ENCODE measurements at regions not wholly inside any gene's neighbourhood (a gene's known extent, or its start where the extent isn't known, plus 50 kb on each side); places are given as distances from the start of the nearest gene placed in this dataset.
A peak's percentile ranks its signal among the peaks of the same experiment; 100 is the strongest.
"Not testable (repeated sequence)": the region's sequence is repeated elsewhere in the genome, so short reads cannot be mapped to it uniquely, and the experiment has no call there.

- DNase-seq = no peak
Observed at GRCh38 chr14:85172290-85172689, 357.7 kb upstream of the FLRT2 start.

- DNase-seq = no peak
Observed at GRCh38 chr14:85172889-85173477, 357.0 kb upstream of the FLRT2 start.

GRCh38 chr14:85175556-85175955 lies 354.4 kb upstream of the FLRT2 start:
- DNase-seq = no peak

- DNase-seq = no peak
Observed at GRCh38 chr14:85178864-85179263, 351.1 kb upstream of the FLRT2 start.

DNA sequence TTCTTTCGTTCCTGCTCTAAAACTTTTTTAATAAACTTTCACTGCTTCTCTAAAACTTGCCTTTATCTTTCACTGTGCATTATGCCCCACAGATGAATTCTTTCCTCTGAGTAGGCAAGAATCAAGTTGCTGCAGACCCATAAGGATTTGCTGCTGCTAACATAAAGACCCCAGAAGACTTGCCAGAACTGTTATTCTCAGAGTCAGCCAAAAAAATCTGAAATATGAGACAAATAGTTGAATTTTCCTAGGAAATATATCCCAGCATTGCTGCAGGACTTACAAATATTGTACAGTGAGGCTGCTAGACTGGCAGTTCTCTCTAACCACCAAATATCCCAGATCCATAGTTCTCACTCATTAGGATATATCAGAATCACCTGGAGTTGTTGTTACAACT lies 349.1 kb upstream of the FLRT2 start:
- no peak for DNase-seq

- no peak for DNase-seq
Observed at GRCh38 chr14:85182282-85182681, 347.7 kb upstream of the FLRT2 start.

- no peak for DNase-seq
Observed at GRCh38 chr14:85186082-85186481, 343.9 kb upstream of the FLRT2 start.

DNA sequence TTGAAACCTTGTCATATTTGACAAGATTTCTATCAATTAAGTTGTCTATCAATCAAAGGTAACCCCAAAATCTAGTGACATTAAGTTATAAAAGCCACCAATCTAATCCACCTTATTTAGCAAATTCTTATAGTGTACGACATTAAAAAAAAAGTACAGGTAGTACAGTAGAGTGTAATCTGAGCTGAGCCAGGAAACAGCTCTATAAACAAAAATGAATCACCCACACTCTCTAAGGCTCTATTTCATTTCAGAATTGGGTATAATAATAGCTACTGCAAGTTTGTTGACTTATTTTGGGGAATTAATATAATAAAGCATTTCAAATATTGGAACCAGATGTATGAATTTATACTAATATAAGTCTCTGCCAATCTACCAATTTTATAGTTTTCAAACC lies 342.4 kb upstream of the FLRT2 start:
- no peak for DNase-seq

GRCh38 chr14:85188836-85189235 lies 341.1 kb upstream of the FLRT2 start:
- no peak for DNase-seq

DNA sequence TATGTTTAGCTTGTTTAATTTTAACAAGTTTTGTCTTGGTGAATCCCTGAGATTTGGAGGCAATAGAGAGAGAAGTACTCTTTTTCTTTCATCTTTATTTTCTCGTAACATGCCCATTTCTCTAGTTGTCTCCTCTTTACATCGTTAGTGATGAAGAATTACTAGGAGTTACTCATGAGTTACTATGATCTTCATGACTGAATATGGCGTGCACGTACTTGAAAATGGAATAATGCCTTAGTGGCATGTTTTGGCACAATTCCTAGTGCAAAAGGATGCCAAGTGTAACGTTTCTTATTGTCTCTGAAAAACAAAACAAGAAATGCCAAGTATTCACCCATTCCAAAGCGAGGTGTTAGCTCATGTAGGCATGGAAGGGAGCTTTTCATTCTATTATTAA lies 340.7 kb upstream of the FLRT2 start:
- DNase-seq = not testable (repeated sequence)

- DNase-seq = no peak
Observed at GRCh38 chr14:85190251-85190650, 339.7 kb upstream of the FLRT2 start.

DNA sequence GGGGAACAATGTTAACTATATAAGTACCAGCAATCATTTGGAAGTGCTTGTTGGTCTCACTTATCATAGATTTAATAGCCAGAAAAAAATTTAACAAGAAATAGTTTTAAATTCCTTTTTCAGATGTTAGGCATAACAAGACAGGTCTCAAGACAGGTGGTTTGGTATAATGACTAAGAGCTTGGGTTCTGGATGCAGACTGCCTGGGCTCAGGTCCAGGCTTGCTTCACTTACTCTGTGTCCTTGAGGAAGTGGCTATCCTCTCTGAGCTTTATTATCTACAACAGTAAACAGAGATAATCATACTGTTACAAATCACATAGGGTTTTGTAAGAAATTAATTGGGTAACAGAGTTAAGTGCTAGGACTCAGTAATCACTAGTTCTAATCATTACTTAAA lies 338.0 kb upstream of the FLRT2 start:
- DNase-seq = no peak

DNA sequence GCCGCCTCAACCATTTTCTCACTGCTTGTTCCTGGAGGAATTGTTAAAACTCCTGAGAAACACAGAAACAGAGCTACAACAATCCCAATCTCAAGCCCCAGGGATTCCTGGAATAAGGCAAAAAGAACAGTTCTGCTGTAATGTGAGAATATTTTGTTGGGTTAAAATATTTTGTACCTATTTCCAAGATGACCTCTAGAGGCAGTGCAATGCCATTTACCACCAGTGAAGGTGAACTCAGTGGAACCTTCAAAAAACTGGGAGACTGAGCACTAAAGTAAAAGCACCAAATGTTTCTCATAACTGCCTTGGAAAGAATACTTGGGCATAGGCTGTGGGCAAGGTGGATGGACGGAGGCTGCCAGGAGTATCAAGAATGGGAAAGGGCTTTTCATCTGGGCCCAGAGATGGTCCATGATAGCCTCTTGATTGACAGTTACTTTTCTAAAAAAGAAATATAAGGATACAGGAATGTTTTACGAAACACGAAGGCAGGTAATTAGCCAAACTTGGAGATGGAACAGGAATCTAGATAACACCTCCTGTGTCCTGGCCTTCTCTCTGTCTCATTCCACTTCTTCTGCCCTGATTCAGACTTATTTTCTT lies 334.0 kb upstream of the FLRT2 start:
- DNase-seq = no peak

DNA sequence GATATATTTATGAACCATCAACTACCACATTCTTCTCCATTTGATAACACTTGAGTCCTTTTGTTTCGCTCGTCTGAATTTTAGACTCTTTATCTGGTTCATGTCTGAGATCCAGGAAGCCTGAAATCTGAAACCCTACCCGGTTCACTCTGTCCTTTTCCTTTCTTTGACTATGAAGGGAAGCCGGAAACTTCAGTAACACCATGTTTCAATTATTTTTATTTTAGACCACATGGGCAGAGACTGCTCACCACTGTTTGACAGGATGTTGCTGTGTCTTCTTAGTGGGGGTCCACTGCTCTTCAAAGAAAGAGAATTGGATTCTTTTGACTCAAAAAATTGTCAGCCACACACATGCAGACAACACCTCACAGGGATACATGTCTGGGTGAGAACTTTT lies 331.9 kb upstream of the FLRT2 start:
- no peak for DNase-seq

- no peak for DNase-seq
Observed at GRCh38 chr14:85205875-85206274, 324.1 kb upstream of the FLRT2 start.

DNA sequence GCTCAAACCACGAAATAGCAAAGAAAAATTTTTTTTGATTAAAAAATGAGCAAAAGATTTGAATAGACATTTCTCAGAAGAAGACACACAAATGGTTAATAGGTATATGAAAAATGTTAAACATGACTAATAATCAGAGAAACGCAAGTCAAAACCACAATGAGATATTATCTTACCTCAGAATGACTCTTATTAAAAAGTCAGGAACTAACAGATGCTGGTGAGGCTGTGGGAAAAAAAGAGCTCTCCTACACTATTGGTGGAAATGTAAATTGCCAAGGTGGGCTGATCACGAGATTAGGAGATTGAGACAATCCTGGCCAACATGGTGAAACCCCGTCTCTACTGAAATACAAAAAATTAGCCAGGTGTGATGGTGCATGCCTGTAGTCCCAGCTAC lies 315.5 kb upstream of the FLRT2 start:
- DNase-seq = no peak

- no peak for DNase-seq
Observed at GRCh38 chr14:85217412-85217811, 312.5 kb upstream of the FLRT2 start.

DNA sequence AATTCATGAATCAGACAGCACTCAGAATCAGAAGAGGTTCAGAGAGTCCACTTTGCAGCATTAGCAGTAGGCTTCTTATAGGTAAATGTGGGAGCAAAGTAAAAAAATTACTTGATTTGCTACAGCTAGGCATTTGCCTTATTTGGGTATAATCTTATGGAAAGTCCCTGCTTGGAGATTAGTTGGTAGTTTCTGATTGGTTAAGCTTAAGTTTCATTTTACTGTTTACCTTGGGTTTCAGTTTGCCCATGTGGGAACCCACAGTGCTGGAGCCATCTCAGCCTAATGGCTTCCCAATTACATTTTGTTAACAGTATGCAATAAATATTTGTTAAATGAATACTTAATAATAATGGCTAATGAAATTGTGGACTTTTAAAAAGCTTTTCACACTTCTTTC lies 311.0 kb upstream of the FLRT2 start:
- no peak for DNase-seq

DNA sequence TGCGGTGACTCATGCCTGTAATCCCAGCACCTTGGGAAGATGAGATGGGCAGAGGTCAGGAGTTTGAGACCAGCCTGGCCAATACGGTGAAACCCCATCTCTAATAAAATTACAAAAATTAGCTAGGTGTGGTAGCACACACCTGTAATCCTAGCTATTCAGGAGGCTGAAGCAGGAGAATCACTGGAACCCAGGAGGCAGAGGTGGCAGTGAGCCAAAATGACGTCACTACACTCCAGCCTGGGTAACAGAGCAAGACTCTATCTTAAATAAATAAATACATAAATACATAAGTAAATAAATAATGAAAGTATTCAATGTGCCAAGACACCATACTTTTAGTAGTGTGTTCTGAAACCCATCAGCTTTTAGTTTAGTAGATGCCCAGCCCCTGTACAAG lies 308.1 kb upstream of the FLRT2 start:
- no peak for DNase-seq

DNA sequence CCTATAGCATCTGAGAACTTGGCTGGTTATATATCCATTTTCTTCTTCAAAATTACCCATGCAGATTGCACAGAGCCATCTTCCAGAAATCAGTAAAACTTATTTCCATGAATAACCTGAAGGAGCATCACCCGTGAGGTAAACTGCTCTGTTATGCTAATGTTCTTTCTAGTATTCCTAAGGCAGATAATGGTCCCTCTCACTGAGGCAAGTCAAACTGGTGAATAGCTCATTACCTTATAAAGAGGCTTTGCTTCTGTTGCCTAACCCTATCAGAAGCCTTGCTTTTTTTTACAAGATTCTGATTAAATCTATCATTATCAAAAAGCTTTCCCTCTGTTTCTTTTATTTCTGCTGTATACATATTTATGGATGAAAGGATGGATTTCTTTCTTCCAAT lies 307.6 kb upstream of the FLRT2 start:
- DNase-seq = no peak

DNA sequence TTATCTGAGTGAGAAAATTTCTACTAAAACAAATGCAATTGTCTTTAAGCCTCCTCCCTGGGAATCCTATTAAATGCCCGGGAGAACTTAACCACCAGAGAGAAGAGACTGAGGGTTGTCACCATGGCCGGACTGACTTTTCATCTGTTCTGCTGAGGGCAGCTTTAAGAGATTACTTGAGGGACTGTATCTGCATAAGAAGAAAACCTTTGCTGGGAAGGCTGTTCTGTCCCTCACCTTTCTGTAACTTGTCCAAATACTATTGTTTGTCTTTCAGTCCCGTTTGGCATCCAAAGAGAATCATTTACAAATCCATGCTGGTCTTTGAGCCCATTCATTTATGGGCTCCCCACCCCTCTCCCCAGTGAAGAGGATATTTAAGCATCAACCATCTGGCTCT lies 306.3 kb upstream of the FLRT2 start:
- no peak for DNase-seq

GRCh38 chr14:85224241-85224640 lies 305.7 kb upstream of the FLRT2 start:
- peak; percentile 41 for DNase-seq

DNA sequence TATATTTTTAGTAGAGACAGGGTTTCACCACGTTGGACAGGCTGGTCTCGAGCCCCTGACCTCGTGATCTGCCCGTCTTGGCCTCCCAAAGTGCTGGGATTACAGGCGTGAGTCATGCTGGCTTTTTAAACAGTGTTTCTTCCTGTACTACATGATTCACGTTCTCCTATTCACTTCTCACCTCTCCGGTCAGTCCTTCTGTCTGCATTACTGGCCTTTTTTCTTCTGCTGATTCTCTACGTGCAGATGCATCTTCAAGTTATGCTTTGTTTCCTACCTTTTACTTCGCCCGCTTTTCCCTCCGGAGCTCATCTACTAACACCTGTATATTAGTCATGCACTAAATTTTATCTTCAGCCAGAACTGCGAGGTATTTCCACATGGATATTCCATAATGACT lies 296.2 kb upstream of the FLRT2 start:
- DNase-seq = no peak

DNA sequence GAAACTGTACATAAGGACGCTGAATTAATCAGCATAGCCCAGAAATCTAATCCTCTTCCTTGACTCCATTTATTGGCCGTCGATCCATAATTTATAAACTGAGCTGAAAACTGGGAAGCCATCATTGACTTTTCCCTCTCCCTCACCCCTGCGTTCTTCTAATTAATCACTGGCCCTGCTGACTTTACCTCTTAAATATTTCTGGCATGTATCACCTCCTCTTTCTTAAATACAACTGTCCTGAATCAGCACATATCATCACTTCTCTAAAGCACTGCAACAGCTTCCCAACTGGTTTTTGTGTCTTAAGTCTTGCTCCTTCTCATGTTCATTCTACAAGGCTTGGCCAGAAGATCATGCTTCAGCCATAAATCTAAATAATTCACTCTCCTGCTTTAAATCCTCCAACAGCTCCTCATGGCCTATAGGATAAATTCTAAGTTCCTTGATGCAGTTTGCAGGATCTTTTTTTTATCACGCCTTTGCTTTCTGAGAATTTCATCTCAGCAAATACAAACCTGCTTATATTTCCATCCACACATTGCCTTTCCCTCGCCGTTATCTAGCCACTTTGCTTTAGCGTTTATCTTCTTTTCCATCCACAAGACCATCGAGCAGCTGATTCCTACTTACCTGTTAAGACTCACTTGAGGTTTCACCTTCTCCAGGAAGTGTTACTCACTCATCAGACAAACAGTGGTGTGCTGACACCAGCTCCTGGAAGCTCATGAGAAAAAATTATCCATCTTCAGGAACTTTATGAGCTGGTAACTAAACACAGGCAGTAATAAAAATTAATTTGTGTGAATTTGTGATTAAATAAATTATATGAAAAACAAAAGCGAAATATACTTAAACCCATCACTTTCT lies 295.6 kb upstream of the FLRT2 start:
- no peak for DNase-seq

All from left kidney (tissue), 1 donor.